ENCODE measurements at regions not wholly inside any gene's neighbourhood (a gene's known extent, or its start where the extent isn't known, plus 50 kb on each side); places are given as distances from the start of the nearest gene placed in this dataset.

GRCh38 chr17:73819440-73820395, 175.5 kb upstream of the SDK2 start:
- Mint-ChIP-seq H3K36me3 (ENCODE audit: low read depth) (no peaks in the 10 kb centered on the region), H3K9me3 (no peaks in the 10 kb centered on the region), H3K27ac (no peak overlapping the region), H3K27me3 (ENCODE audit: low read depth) (peaks cover 16% of the 10 kb centered on the region), H3K4me1 (ENCODE audit: low read depth) (no peaks in the 10 kb centered on the region), H3K4me3 (ENCODE audit: low read depth) (no peak overlapping the region)
- no peak for DNase-seq (ENCODE audit: low spot score)
- intact Hi-C loops (cut with micrococcal nuclease), result no loop called here

- no peaks in the 10 kb centered on the region for H3K36me3 Mint-ChIP-seq (ENCODE audit: low read depth)
- peaks cover 16% of the 10 kb centered on the region for H3K27me3 Mint-ChIP-seq (ENCODE audit: low read depth)
- H3K4me3 Mint-ChIP-seq (ENCODE audit: low read depth), result no peak overlapping the region
- no peak overlapping the region for H3K27ac Mint-ChIP-seq
- H3K4me1 Mint-ChIP-seq (ENCODE audit: low read depth), result no peaks in the 10 kb centered on the region
- DNase-seq (ENCODE audit: low spot score), result no peak
- no peaks in the 10 kb centered on the region for H3K9me3 Mint-ChIP-seq
- intact Hi-C loops (cut with micrococcal nuclease), result no loop called here
Observed at GRCh38 chr17:73820686-73821448, 176.6 kb upstream of the SDK2 start.

- Mint-ChIP-seq H3K27ac (no peak overlapping the region), H3K9me3 (no peaks in the 10 kb centered on the region), H3K4me3 (ENCODE audit: low read depth) (no peak overlapping the region), H3K27me3 (ENCODE audit: low read depth) (peaks cover 16% of the 10 kb centered on the region), H3K4me1 (ENCODE audit: low read depth) (no peaks in the 10 kb centered on the region), H3K36me3 (ENCODE audit: low read depth) (no peaks in the 10 kb centered on the region)
- intact Hi-C loops (cut with micrococcal nuclease), result no loop called here
- DNase-seq (ENCODE audit: low spot score), result no peak
Observed at GRCh38 chr17:73821665-73822064, 177.4 kb upstream of the SDK2 start.

GRCh38 chr17:73822371-73822770, 178.1 kb upstream of the SDK2 start:
- H3K27ac Mint-ChIP-seq, result no peak overlapping the region
- H3K4me1 Mint-ChIP-seq (ENCODE audit: low read depth), result no peaks in the 10 kb centered on the region
- peaks cover 16% of the 10 kb centered on the region for H3K27me3 Mint-ChIP-seq (ENCODE audit: low read depth)
- no peaks in the 10 kb centered on the region for H3K36me3 Mint-ChIP-seq (ENCODE audit: low read depth)
- no peak for DNase-seq (ENCODE audit: low spot score)
- H3K4me3 Mint-ChIP-seq (ENCODE audit: low read depth), result no peak overlapping the region
- H3K9me3 Mint-ChIP-seq, result no peaks in the 10 kb centered on the region
- intact Hi-C loops (cut with micrococcal nuclease), result no loop called here

- Mint-ChIP-seq H3K27me3 (ENCODE audit: low read depth) (peaks cover 16% of the 10 kb centered on the region), H3K4me1 (ENCODE audit: low read depth) (peaks cover 2% of the 10 kb centered on the region), H3K4me3 (ENCODE audit: low read depth) (no peak overlapping the region), H3K9me3 (no peaks in the 10 kb centered on the region), H3K27ac (no peak overlapping the region), H3K36me3 (ENCODE audit: low read depth) (no peaks in the 10 kb centered on the region)
- intact Hi-C loops (cut with micrococcal nuclease), result no loop called here
- no peak for DNase-seq (ENCODE audit: low spot score)
Observed at GRCh38 chr17:73823684-73824083, 179.4 kb upstream of the SDK2 start.

GRCh38 chr17:73824321-73824720, 180.1 kb upstream of the SDK2 start:
- Mint-ChIP-seq H3K9me3 (no peaks in the 10 kb centered on the region), H3K36me3 (ENCODE audit: low read depth) (no peaks in the 10 kb centered on the region), H3K27me3 (ENCODE audit: low read depth) (peaks cover 16% of the 10 kb centered on the region), H3K4me3 (ENCODE audit: low read depth) (no peak overlapping the region), H3K4me1 (ENCODE audit: low read depth) (peaks cover 2% of the 10 kb centered on the region), H3K27ac (no peak overlapping the region)
- intact Hi-C loops (cut with micrococcal nuclease), result no loop called here
- DNase-seq (ENCODE audit: low spot score), result no peak

- no peak for DNase-seq (ENCODE audit: low spot score)
- peaks cover 16% of the 10 kb centered on the region for H3K27me3 Mint-ChIP-seq (ENCODE audit: low read depth)
- H3K36me3 Mint-ChIP-seq (ENCODE audit: low read depth), result no peaks in the 10 kb centered on the region
- H3K9me3 Mint-ChIP-seq, result no peaks in the 10 kb centered on the region
- H3K27ac Mint-ChIP-seq, result no peak overlapping the region
- intact Hi-C loops (cut with micrococcal nuclease), result no loop called here
- H3K4me3 Mint-ChIP-seq (ENCODE audit: low read depth), result no peak overlapping the region
- H3K4me1 Mint-ChIP-seq (ENCODE audit: low read depth), result peaks cover 2% of the 10 kb centered on the region
Observed at GRCh38 chr17:73826181-73826871, 182.1 kb upstream of the SDK2 start.

- H3K9me3 Mint-ChIP-seq, result no peaks in the 10 kb centered on the region
- peaks cover 2% of the 10 kb centered on the region for H3K4me1 Mint-ChIP-seq (ENCODE audit: low read depth)
- no peak for DNase-seq (ENCODE audit: low spot score)
- H3K27me3 Mint-ChIP-seq (ENCODE audit: low read depth), result peaks cover 13% of the 10 kb centered on the region
- no peak overlapping the region for H3K27ac Mint-ChIP-seq
- intact Hi-C loops (cut with micrococcal nuclease), result no loop called here
- H3K4me3 Mint-ChIP-seq (ENCODE audit: low read depth), result no peak overlapping the region
- H3K36me3 Mint-ChIP-seq (ENCODE audit: low read depth), result no peaks in the 10 kb centered on the region
Observed at GRCh38 chr17:73826872-73827228, 182.6 kb upstream of the SDK2 start.

- no peak for DNase-seq (ENCODE audit: low spot score)
- peaks cover 2% of the 10 kb centered on the region for H3K4me1 Mint-ChIP-seq (ENCODE audit: low read depth)
- H3K27ac Mint-ChIP-seq, result no peak overlapping the region
- H3K4me3 Mint-ChIP-seq (ENCODE audit: low read depth), result no peak overlapping the region
- H3K36me3 Mint-ChIP-seq (ENCODE audit: low read depth), result no peaks in the 10 kb centered on the region
- H3K27me3 Mint-ChIP-seq (ENCODE audit: low read depth), result peaks cover 5% of the 10 kb centered on the region
- intact Hi-C loops (cut with micrococcal nuclease), result no loop called here
- no peaks in the 10 kb centered on the region for H3K9me3 Mint-ChIP-seq
Observed at GRCh38 chr17:73827627-73828291, 183.5 kb upstream of the SDK2 start.

GRCh38 chr17:73829676-73830280, 185.5 kb upstream of the SDK2 start:
- H3K27me3 Mint-ChIP-seq (ENCODE audit: low read depth), result no peaks in the 10 kb centered on the region
- peaks cover 2% of the 10 kb centered on the region for H3K4me1 Mint-ChIP-seq (ENCODE audit: low read depth)
- no peak overlapping the region for H3K27ac Mint-ChIP-seq
- H3K4me3 Mint-ChIP-seq (ENCODE audit: low read depth), result no peak overlapping the region
- no peak for DNase-seq (ENCODE audit: low spot score)
- intact Hi-C loops (cut with micrococcal nuclease), result no loop called here
- no peaks in the 10 kb centered on the region for H3K36me3 Mint-ChIP-seq (ENCODE audit: low read depth)
- no peaks in the 10 kb centered on the region for H3K9me3 Mint-ChIP-seq

- intact Hi-C loops (cut with micrococcal nuclease), result no loop called here
- DNase-seq (ENCODE audit: low spot score), result no peak
- H3K4me1 Mint-ChIP-seq (ENCODE audit: low read depth), result peaks cover 9% of the 10 kb centered on the region
Observed at GRCh38 chr17:73831699-73832098, 187.5 kb upstream of the SDK2 start.

GRCh38 chr17:73833775-73834488, 189.7 kb upstream of the SDK2 start:
- Mint-ChIP-seq H3K27me3 (ENCODE audit: low read depth) (no peaks in the 10 kb centered on the region), H3K36me3 (ENCODE audit: low read depth) (no peaks in the 10 kb centered on the region), H3K4me3 (ENCODE audit: low read depth) (no peak overlapping the region), H3K9me3 (no peaks in the 10 kb centered on the region), H3K4me1 (ENCODE audit: low read depth) (peaks cover 7% of the 10 kb centered on the region), H3K27ac (no peak overlapping the region)
- DNase-seq (ENCODE audit: low spot score), result no peak
- intact Hi-C loops (cut with micrococcal nuclease), result no loop called here

More at GRCh38 chr17:73831699-73832098, 187.5 kb upstream of the SDK2 start:
- Mint-ChIP-seq H3K9me3 (no peaks in the 10 kb centered on the region), H3K27ac (no peak overlapping the region), H3K36me3 (ENCODE audit: low read depth) (no peaks in the 10 kb centered on the region), H3K4me3 (ENCODE audit: low read depth) (no peak overlapping the region), H3K27me3 (ENCODE audit: low read depth) (no peaks in the 10 kb centered on the region)

Data from activated T-helper 2 cell treated with anti-CD3 and anti-CD28 coated beads, Interferon-gamma antibody, Interleukin-2, Interleukin-4, amounts not matched to agents 10 μg/mL and 5 μg/mL and 100 μg/mL, durations not matched to agents 14 hours and 24 hours and 36 hours (primary cell).